Left ventricle myocardium superior (tissue), 1 donor: ENCODE measurements at regions not wholly inside any gene's neighbourhood (a gene's known extent, or its start where the extent isn't known, plus 50 kb on each side); places are given as distances from the start of the nearest gene placed in this dataset.

Experiments used
- ATAC-seq: fragments of 200-7000 bp; cut with Tn5 transposase; one replicate; pipeline ENCODE4 v1.9.1; 2020; ENCODE audit warnings: mild to moderate bottlenecking, moderate library complexity
- DNase-seq: peaks from one replicate; pipeline ENCODE4 v3.0.0-alpha.2; 2020
- intact Hi-C: fragments of 100-400 bp; cut with micrococcal nuclease; formaldehyde crosslinking; loops from one replicate; pipeline ENCODE4 v1.11.0; 2022
- donor health status: DM: no; HTN: yes; CAD: no; lungs with severe emphysema.

GRCh38 chr1:29521438-29521715, 285.1 kb downstream of the PTPRU start:
- DNase-seq (no peak), ATAC-seq (no peak)
- intact Hi-C loops: no loop called here

- ATAC-seq (no peak), DNase-seq (no peak)
These were observed 284.5 kb downstream of the PTPRU start for GRCh38 chr1:29520571-29521437.

GRCh38 chr1:29519788-29520110, 283.4 kb downstream of the PTPRU start:
- intact Hi-C loops: no loop called here
- DNase-seq: no peak
- no peak for ATAC-seq

More at GRCh38 chr1:29520571-29521437, 284.5 kb downstream of the PTPRU start:
- intact Hi-C loops: no loop called here

GRCh38 chr1:29519108-29519787, 282.9 kb downstream of the PTPRU start:
- intact Hi-C loops: no loop called here
- DNase-seq (no peak), ATAC-seq (no peak)

GRCh38 chr1:29518183-29518835, 282.0 kb downstream of the PTPRU start:
- intact Hi-C loops: no loop called here
- DNase-seq (no peak), ATAC-seq (no peak)

- intact Hi-C loops: no loop called here
- ATAC-seq (no peak), DNase-seq (no peak)
These were observed 281.1 kb downstream of the PTPRU start for GRCh38 chr1:29517251-29518086.

- intact Hi-C loops: no loop called here
These were observed 279.9 kb downstream of the PTPRU start for GRCh38 chr1:29516063-29516820.

GRCh38 chr1:29515170-29515955, 279.0 kb downstream of the PTPRU start:
- intact Hi-C loops: no loop called here
- no peak for ATAC-seq

More at GRCh38 chr1:29516063-29516820, 279.9 kb downstream of the PTPRU start:
- DNase-seq (no peak), ATAC-seq (no peak)

GRCh38 chr1:29514361-29515169, 278.2 kb downstream of the PTPRU start:
- DNase-seq (no peak), ATAC-seq (no peak)
- intact Hi-C loops: no loop called here

More at GRCh38 chr1:29515170-29515955, 279.0 kb downstream of the PTPRU start:
- no peak for DNase-seq

- DNase-seq (peak; percentile 43), ATAC-seq (peak; percentile 93)
- intact Hi-C loops: no loop called here
These were observed 277.0 kb downstream of the PTPRU start for GRCh38 chr1:29513357-29513756.

GRCh38 chr1:29511436-29511835, 275.1 kb downstream of the PTPRU start:
- DNase-seq (no peak), ATAC-seq (no peak)
- intact Hi-C loops: no loop called here

- intact Hi-C loops: no loop called here
- no peak for ATAC-seq
- no peak for DNase-seq
These were observed 272.3 kb downstream of the PTPRU start for GRCh38 chr1:29508458-29509107.

GRCh38 chr1:29506678-29507225, 270.4 kb downstream of the PTPRU start:
- intact Hi-C loops: no loop called here
- DNase-seq (no peak), ATAC-seq (no peak)

GRCh38 chr1:29505532-29506220, 269.4 kb downstream of the PTPRU start:
- DNase-seq (no peak), ATAC-seq (no peak)
- intact Hi-C loops: no loop called here

- DNase-seq (no peak), ATAC-seq (no peak)
- intact Hi-C loops: no loop called here
These were observed 268.5 kb downstream of the PTPRU start for GRCh38 chr1:29504709-29505410.
